ENCODE measurements at regions not wholly inside any gene's neighbourhood (a gene's known extent, or its start where the extent isn't known, plus 50 kb on each side); places are given as distances from the start of the nearest gene placed in this dataset.

- TF ChIP-seq RXRA (IDR thresholded peaks at IDR 0.05; ENCODE audit: insufficient read depth, low read depth, low read length) (no peak), SP4 (IDR thresholded peaks at IDR 0.05; ENCODE audit: low read length) (no peak), HDAC2 (IDR thresholded peaks at IDR 0.05; ENCODE audit: borderline replicate concordance in 1 of 2, low read depth in 2 of 2, low read length in 2 of 2) (no peak), BCL11A (IDR thresholded peaks at IDR 0.05; ENCODE audit: low read depth in 2 of 2, low read length in 2 of 2) (no peak), SIX5 (IDR thresholded peaks at IDR 0.05; ENCODE audit: low read depth, low read length) (no peak), GABPA (IDR thresholded peaks at IDR 0.05; ENCODE audit: borderline replicate concordance, insufficient read depth, low read length) (no peak), ATF3 (IDR thresholded peaks at IDR 0.05; ENCODE audit: insufficient read depth, low read depth, low read length) (no peak), POLR2A (IDR thresholded peaks at IDR 0.05; ENCODE audit: control extremely low read depth in 1 of 2, low read depth in 2 of 2, low read length in 2 of 2) (no peak), EGR1 (IDR thresholded peaks at IDR 0.05; ENCODE audit: borderline replicate concordance, low read depth, low read length) (no peak), SIN3A (conservative IDR thresholded peaks at IDR 0.05 in 1 of 2, IDR thresholded peaks at IDR 0.05 in 1 of 2; ENCODE audit: low read depth in 1 of 2, low read length in 2 of 2) (no peak), RAD21 (IDR thresholded peaks at IDR 0.05 in 1 of 2, conservative IDR thresholded peaks at IDR 0.05 in 1 of 2; ENCODE audit: low read depth in 2 of 2, low read length in 2 of 2) (no peak)
- FAIRE-seq, result no peak
Measured at GRCh38 chrX:2578864-2579263, 78.1 kb upstream of the DHRSX start.

More at GRCh38 chrX:2578864-2579263, 78.1 kb upstream of the DHRSX start:
- Histone ChIP-seq H3K27ac (ENCODE audit: low read depth, low read length) (no peak overlapping the region), H2BK20ac (ENCODE audit: low read length) (no peak overlapping the region), H3K4me2 (ENCODE audit: insufficient read depth in 1 of 2, low read depth in 2 of 2, low read length in 2 of 2) (no peak overlapping the region), H3K18ac (ENCODE audit: extremely low read depth, low read length) (no peak overlapping the region), H3K23me2 (ENCODE audit: low read depth, low read length) (peaks cover 8% of the 10 kb centered on the region), H3K9ac (replicated peaks in 1 of 4; ENCODE audit: extremely low read depth in 1 of 4, low read depth in 3 of 4, low read length in 3 of 4) (no peak overlapping the region), H3K79me1 (ENCODE audit: low read depth, low read length) (no peaks in the 10 kb centered on the region), H3K56ac (replicated peaks; ENCODE audit: insufficient read length, low read depth, low read length) (no peak overlapping the region), H3K4ac (replicated peaks; ENCODE audit: insufficient read length, low read depth, low read length) (no peak overlapping the region), H2AFZ (ENCODE audit: low read length) (no peak overlapping the region), H2BK120ac (replicated peaks; ENCODE audit: low read depth, low read length) (no peak overlapping the region), H4K5ac (ENCODE audit: insufficient read length, low read depth, low read length) (no peak overlapping the region), H2BK5ac (ENCODE audit: low read depth, low read length) (no peak overlapping the region), H4K20me1 (replicated peaks in 1 of 2; ENCODE audit: control insufficient read depth in 1 of 2, insufficient read depth in 2 of 2, low read length in 2 of 2) (no peaks in the 10 kb centered on the region), H3K4me3 (ENCODE audit: extremely low read depth in 1 of 4, insufficient read depth in 2 of 4, low read depth in 3 of 4, low read length in 4 of 4) (no peak overlapping the region), H3K36me3 (ENCODE audit: control insufficient read depth in 2 of 4, insufficient read depth in 4 of 4, low read length in 3 of 4) (no peaks in the 10 kb centered on the region), H4K91ac (replicated peaks; ENCODE audit: insufficient read length, low read length) (no peak overlapping the region), H3K9me3 (ENCODE audit: insufficient read depth in 2 of 2, low read depth in 1 of 2, low read length in 1 of 2) (no peaks in the 10 kb centered on the region), H3K79me2 (ENCODE audit: control insufficient read depth in 1 of 2, insufficient read depth in 2 of 2, low read length in 2 of 2) (no peaks in the 10 kb centered on the region), H2AK5ac (ENCODE audit: low read depth, low read length) (no peak overlapping the region), H3K14ac (ENCODE audit: insufficient read length) (no peak overlapping the region), H2BK15ac (ENCODE audit: low read length) (no peak overlapping the region), H3K4me1 (replicated peaks in 1 of 4; ENCODE audit: control insufficient read depth in 3 of 4, insufficient read depth in 4 of 4, low read length in 3 of 4) (peaks cover 3 to 15% (median 7%) of the 10 kb centered on the region in 4 experiments), H2BK12ac (ENCODE audit: low read depth, low read length) (no peak overlapping the region), H3K27me3 (replicated peaks in 1 of 4; ENCODE audit: control insufficient read depth in 3 of 4, extremely low read depth in 1 of 4, insufficient read depth in 3 of 4, low read length in 3 of 4) (peaks cover 8 to 23% (median 18%) of the 10 kb centered on the region in 4 experiments), H3K23ac (ENCODE audit: insufficient read length) (no peak overlapping the region), H4K8ac (ENCODE audit: extremely low read depth, insufficient read depth, low read length) (no peak overlapping the region)
- DNase-seq (ENCODE audit: low read depth in 1 of 2, low spot score in 2 of 2), result no peak
- POLR2A ChIA-PET (ENCODE audit: partially characterized antibody), result no interaction called here
- 89% methylated on average over 12 of the region's 12 CpGs; no CpG with 5 or more reads in 1 of the 2 experiments for WGBS, 2 experiments (ENCODE audit: extremely low coverage in 1 of 2, insufficient coverage in 1 of 2, insufficient read length in 1 of 2, insufficient replicate concordance in 2 of 2, low coverage in 1 of 2, low lambda C conversion rate in 2 of 2, missing lambda C conversion rate in 1 of 2)
- CTCF ChIA-PET (ENCODE audit: partially characterized antibody), result no interaction called here
